A673 (cell line): ENCODE measurements at regions not wholly inside any gene's neighbourhood (a gene's known extent, or its start where the extent isn't known, plus 50 kb on each side); places are given as distances from the start of the nearest gene placed in this dataset.

Experiments
- EZH2 ChIP-seq: fragments of 200-600 bp; sonication (generic); IDR thresholded peaks from 2 replicates; pipeline ENCODE4 v1.6.1; 2017; ENCODE audit warnings: borderline replicate concordance, low read depth, mild to moderate bottlenecking, mixed read lengths, antibody characterized with exemption, low read length; ENCODE audit not compliant: poor library complexity, severe bottlenecking
- TF ChIP-seq, protein P1 (sequence below): fragments of 300-800, 200-600 bp; sonication (generic); conservative IDR thresholded peaks from 2 replicates; pipeline ENCODE4 v1.5.1; 2017; ENCODE audit warnings: low read depth, mild to moderate bottlenecking, antibody characterized with exemption, low read length, moderate library complexity, mixed read lengths

DNA sequence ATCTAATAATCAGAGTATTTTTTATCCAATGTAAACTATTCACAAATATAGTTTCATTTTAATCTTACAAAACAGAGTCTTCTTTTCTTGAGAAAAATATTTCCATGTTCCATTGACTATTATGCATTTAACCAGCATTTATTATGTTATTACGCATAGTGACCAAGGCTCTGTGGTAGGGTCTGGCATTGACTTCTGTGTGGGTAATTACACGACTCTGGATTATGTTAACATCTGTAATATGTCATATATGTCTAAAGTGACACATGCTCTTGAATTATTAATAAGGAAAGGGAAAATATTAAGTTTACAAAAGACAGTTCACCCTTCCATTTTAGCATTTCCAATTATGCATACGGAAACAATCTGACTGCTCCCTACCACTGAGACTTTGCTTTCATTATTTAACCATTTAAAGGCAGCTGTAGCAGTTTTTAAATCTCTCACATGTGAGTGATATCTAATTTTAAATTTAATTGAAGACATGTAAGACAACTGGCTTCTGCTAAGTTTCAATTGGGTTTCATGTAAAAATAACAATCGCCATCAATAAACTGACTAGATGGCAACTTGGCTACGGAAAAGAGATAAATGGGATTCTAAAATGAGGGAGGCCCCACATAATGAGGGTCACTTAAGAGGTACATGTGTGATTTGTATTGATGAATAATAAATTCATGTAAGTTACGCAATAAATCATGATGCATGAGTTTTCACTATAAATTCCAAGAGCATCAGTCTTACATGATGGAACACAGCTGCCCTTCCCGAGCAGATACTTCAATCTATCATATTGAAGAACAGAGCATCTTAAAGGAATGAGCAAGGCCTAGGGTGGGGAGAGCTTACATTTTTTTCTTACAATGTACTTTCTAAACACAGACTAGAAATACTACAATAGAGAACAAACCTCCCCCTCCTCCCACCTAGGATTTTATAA, 1056.8 kb downstream of the MAT2B start:
- TF ChIP-seq, protein P1, sequence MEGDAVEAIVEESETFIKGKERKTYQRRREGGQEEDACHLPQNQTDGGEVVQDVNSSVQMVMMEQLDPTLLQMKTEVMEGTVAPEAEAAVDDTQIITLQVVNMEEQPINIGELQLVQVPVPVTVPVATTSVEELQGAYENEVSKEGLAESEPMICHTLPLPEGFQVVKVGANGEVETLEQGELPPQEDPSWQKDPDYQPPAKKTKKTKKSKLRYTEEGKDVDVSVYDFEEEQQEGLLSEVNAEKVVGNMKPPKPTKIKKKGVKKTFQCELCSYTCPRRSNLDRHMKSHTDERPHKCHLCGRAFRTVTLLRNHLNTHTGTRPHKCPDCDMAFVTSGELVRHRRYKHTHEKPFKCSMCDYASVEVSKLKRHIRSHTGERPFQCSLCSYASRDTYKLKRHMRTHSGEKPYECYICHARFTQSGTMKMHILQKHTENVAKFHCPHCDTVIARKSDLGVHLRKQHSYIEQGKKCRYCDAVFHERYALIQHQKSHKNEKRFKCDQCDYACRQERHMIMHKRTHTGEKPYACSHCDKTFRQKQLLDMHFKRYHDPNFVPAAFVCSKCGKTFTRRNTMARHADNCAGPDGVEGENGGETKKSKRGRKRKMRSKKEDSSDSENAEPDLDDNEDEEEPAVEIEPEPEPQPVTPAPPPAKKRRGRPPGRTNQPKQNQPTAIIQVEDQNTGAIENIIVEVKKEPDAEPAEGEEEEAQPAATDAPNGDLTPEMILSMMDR, result no peak
- TF ChIP-seq EZH2, result no peak
